Kasumi-1 (cell line): ENCODE measurements at regions not wholly inside any gene's neighbourhood (a gene's known extent, or its start where the extent isn't known, plus 50 kb on each side); places are given as distances from the start of the nearest gene placed in this dataset.
A peak's percentile ranks its signal among the peaks of the same experiment; 100 is the strongest.

Experiments used
- DNase-seq, 2 experiments: peaks; one replicate each; lab custom pipeline; 2025; lab: John Stamatoyannopoulos, UW

DNA sequence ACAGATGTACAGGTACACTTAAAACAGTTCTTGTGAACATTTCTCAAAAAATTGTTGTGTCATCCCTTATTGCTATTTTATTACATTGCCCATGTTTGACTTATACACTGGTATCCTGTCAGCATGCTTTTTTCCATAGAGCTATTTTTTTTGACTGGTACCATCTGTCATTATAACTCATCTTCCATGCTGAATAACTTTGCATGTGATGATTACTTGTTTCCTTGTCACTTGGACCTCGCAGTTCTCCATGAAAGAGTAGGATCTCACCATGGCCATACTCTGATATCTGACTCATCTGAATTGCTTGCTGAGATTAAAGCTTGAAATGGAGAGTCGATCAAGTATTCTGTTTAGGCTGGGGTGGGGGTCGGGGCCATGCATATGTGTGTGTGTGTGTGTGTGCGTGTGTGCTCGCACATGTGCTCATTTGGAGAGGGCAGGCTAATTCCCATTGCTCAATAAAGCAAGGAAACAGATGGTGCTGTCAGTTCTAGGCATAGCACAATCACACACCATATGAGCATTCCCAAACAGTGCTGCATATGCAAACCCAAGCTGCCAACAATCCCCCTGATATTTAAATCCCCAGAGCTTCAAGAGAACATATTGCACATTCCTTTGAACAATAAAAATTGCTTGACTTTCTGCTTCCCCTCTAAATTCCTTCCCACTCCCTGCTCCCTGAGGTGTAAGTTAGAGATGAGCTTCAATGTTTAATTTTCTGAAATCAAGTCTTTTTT, 62.9 kb downstream of the NHLRC3 start:
- DNase-seq: no peak

DNA sequence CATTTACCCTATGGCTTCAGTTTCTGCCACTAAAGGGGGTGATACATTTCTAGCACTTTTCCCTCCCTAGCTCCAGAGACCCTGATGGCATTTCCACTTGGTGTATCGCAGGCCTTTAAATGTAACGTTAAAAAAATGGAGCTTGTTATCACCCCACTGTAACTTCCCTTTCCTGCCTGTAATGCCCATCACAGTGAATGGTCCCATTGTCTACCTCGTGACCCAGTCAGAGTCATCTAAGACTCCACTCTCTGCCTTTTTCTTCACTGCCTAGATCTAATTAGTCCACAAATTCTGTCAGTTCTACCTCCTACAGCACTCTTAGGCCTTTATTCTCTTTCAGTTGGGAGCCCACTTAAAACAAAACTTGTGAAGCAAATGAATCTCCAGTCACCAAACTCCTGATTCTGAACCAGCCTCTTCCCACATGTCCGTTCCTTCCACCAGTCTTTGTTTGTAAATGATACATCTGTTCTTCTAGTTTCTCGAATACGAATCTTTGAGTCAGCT, 64.8 kb downstream of the NHLRC3 start:
- no peak for DNase-seq

- no peak for DNase-seq
Observed at GRCh38 chr13:39105110-39105509, 66.9 kb downstream of the NHLRC3 start.

- DNase-seq: no peak
Observed at GRCh38 chr13:39106216-39107005, 68.2 kb downstream of the NHLRC3 start.

DNA sequence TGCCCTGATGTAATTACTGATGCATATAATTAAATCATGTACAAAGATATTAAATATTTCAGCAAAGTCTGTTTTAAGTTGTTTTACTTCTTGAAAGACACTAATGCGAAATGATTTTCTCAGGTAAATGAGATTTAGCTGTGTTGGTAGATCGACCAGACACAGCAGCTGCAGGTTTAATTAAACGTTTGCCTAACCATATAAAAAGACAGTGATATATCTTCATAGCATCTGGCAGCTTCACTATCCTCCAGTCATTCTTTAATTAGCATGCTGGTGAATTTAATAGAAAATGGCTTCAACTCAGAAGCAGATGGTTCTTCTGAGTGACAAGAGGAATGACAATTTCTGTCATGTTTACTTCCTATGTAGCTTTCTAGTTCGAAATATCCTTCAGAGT, 69.3 kb downstream of the NHLRC3 start:
- DNase-seq: no peak

DNA sequence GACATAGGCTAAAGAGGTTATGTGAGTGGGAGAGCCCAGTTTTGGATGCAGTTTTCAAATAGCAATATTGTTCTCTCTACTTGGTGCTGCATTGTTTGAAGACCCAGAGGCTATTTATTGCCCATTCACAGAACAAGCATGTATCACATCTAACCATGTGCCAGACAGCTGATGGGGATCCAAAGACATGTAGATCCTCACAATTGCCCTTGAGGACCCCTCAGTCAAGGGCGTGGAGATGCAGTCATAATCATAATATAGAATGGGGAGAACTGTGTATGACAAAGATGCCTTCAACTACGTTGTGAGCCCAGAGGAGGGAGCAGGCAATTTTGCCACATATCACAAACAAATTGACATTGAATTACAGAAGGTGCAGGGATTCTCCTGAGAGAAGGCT, 70.5 kb downstream of the NHLRC3 start:
- no peak for DNase-seq

DNA sequence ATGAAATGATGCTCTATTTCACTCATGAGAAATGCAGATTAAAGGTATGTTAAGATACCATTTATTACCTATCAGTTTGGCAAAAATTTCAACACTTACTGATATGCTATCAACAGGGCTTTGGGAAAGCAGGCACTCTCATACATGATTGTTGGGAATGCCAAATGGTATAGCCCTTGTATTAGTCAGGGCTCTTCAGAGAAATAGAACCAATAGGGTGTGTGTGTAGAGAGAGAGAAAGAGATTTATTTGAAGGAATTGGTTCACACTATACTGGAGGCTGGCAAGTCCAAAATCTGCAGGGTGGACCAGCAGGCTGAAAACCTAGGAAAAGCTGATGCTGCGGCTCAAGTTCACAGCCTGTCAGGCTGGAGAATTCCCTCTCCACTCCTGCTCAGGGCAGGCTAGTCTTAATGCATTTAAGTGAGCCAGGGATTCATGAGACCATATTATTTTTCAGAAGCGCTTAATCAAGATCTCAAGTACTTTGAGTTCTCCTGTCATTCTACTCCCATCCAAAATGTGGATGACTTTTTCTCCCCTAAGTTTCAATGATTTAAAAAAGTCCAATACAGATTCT, 72.4 kb downstream of the NHLRC3 start:
- DNase-seq: no peak

- DNase-seq: no peak
Observed at GRCh38 chr13:39111145-39111544, 72.9 kb downstream of the NHLRC3 start.

- no peak for DNase-seq
Observed at GRCh38 chr13:39119422-39119821, 81.2 kb downstream of the NHLRC3 start.

DNA sequence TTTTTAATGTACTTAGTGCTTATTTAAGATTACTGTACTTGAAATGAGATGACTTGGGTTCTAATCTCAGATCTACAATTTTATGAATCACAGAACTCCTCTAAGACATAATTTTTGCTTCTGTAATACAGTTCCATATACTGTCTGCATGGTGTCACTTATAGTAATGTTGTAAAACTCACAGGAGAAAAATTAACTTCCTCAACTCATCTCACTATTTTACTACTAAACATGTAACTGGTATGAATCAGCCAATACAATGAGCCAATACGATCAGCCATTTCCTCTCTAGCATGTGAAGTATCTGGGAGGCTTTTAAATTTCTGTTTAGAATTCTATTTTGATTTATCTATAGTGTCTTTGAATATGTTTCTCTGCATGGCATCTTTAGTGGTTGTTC, 85.3 kb downstream of the NHLRC3 start:
- DNase-seq: no peak

GRCh38 chr13:39129213-39129612, 91.0 kb downstream of the NHLRC3 start:
- no peak for DNase-seq

DNA sequence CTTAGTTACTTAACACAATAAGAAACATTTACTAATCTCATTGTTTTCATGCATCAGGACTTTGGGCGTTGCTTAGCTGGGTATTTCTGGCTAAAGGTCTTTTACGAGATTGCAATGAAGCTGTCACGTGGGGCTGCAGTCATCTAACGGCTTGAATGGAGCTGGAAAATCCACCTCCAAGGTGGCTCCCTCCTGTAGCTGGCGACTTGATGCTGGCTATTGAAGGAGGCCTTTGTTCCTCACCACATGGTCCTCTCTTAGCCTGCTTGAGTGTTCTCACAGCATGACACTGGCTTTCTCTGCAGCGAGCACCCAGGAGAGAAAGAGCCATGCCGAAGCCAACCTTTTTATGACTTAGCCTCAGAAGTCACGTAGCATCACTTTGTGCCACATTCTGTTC, 92.0 kb downstream of the NHLRC3 start:
- no peak for DNase-seq

DNA sequence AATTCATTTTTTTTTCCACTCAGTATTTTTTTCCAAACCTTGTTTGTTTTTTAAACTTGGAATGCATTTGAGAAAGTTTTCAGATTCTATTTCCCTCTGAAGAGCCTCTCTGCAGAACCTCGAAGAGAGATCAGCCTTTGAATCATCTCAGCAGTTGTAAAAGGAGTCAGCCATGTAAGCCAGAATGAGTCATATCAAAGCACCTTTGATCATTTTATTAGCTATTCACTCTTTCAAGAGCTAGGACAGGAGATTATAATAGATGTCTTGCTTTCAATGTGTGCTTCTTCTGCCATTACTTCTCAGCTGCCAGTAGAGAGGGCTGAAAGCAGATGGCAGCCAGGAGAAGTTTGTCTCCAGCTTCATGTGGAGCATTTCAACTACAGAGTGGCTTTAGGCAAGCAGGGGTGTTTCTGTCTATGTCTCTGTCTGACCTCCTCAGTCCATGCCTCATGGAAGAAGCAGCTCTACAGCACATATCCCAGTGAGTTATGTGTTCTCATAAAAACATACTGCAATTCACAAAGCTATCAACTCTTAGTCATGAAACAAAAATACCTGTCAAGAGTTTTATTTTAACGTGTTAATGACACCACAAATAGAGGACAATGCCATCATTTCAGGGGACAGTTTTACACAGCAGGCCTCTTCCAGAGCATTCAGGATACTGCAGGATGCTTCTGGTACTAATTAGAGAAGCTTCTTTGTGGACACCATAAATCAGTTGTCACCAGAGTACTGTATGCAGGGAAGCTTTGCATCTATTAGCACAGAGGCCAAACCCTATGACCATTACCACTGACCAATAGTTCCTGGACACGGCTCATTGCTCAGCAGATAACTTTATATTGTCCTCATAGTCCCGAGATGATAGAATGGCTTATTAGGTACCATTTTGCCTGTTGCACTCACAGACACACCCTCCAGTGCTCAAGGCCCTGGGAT, 94.3 kb downstream of the NHLRC3 start:
- DNase-seq: no peak

DNA sequence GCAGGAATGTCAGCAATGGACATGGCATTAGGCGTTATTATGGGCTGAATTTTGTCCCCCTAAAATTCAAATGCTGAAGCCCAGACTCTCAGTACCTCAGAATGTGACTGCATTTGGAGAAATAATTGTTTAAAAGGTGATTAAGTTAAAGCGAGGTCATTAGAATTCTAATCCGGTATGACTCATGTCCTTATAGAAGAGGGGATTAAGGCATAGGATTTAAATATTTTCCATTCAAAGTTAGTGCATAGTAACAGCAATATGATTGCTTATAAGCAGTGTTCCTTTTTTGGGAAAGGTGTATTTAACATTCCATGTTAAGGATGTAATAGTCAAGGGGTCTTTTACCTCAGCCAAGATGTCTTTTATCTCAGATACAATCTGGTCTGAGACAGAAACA, 95.5 kb downstream of the NHLRC3 start:
- DNase-seq: no peak

- DNase-seq: no peak
Observed at GRCh38 chr13:39134574-39134973, 96.3 kb downstream of the NHLRC3 start.

DNA sequence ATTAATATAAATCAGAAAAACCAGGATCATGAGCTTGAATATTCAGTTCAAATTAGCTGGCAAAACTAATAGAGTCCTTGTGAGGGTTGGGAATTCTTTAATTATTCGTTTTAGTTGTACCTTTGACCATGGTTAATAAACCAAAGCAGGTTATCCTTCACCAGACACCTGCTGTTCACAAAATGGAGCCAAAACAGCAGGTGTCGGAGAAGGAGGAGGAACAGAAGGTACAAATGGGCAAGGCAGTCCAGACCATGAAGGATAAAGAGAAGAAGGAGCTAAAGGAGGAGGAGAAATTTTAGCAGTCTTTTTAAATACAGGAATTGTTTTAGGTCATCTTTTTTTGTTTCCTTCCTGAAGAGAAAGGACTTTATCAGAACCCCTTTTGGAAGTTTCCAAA, 106.1 kb downstream of the NHLRC3 start:
- DNase-seq: no peak

DNA sequence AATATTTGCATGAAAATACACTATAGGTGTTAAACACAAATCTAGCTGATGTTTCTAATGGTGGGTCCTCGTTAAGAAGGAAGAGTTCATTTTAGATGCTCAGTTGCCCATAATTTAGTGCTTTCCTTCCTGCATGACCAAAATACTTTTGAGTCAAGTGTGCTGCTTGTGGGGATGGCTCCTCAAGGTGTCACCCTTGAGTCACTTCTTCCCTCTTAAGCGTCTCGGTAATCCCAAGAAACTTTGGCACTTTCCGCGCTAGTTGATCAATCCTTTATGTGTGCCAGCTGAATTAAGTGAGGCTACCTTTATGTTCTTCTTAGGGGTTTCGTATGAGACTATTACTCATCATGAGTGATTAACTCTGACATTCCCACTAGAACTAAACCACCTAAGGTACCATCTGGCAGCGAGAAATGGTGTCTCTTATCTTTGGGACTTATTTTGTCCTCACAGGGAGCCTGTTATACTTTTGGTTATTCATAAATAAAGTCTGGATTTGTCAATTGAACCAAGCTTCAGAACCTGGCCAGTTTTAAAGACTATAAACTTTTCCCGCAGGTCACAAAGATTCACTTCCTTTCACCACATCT, 106.8 kb downstream of the NHLRC3 start:
- peak; percentile 23 to 30 for DNase-seq

DNA sequence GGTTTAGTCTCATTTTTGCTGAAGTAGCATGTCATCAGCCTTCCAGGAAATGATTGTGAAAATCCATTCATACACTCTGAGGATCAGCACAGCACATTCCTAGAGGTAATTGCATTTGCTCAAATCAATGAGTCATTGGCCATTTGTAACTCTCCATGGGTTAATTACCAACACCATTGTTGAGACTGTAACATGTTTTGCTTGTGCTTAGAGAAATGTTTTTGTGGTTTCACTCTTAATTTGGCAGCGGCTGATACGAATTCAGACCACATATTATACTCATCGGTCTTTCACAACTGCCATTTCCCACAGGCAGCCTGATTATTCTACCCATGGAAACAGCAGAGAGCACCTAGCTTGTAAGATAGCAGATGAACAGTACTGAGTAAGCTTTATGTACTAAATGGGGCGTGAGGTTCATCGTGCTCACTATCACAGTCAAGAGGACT, 110.3 kb downstream of the NHLRC3 start:
- DNase-seq: no peak

GRCh38 chr13:39149896-39150295, 111.6 kb downstream of the NHLRC3 start:
- no peak for DNase-seq

GRCh38 chr13:39154041-39154440, 115.8 kb downstream of the NHLRC3 start:
- no peak for DNase-seq

- no peak for DNase-seq
Observed at GRCh38 chr13:39159393-39159792, 121.1 kb downstream of the NHLRC3 start.
